ENCODE measurements at regions not wholly inside any gene's neighbourhood (a gene's known extent, or its start where the extent isn't known, plus 50 kb on each side); places are given as distances from the start of the nearest gene placed in this dataset.

GRCh38 chrX:38991656-38992440 lies 190.6 kb downstream of the MID1IP1 start:
- no peak for DNase-seq (ENCODE audit: low spot score)

- DNase-seq (ENCODE audit: low spot score): no peak
Observed at GRCh38 chrX:38992441-38993096, 191.3 kb downstream of the MID1IP1 start.

DNA sequence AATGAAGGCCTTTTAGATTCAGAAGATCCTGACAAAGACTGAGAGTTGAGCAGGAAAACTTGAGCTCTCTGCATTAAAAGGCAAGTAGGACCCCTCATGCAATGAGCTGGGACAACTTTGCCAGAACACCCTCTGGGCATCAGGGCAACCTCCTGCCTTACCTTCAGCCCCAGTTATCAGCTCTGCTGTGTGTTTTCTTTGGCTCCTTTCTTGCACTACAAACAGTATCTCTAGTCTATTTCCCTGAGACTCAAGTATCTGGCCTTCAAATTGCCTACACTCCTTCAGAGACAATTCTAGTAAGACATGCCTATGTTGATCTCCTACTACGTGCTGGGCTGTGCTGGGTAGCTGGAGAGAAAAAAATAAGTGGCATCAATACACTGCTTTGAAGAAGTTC lies 192.2 kb downstream of the MID1IP1 start:
- DNase-seq (ENCODE audit: low spot score): no peak

GRCh38 chrX:38999099-38999498 lies 197.8 kb downstream of the MID1IP1 start:
- no peak for DNase-seq (ENCODE audit: low spot score)

DNA sequence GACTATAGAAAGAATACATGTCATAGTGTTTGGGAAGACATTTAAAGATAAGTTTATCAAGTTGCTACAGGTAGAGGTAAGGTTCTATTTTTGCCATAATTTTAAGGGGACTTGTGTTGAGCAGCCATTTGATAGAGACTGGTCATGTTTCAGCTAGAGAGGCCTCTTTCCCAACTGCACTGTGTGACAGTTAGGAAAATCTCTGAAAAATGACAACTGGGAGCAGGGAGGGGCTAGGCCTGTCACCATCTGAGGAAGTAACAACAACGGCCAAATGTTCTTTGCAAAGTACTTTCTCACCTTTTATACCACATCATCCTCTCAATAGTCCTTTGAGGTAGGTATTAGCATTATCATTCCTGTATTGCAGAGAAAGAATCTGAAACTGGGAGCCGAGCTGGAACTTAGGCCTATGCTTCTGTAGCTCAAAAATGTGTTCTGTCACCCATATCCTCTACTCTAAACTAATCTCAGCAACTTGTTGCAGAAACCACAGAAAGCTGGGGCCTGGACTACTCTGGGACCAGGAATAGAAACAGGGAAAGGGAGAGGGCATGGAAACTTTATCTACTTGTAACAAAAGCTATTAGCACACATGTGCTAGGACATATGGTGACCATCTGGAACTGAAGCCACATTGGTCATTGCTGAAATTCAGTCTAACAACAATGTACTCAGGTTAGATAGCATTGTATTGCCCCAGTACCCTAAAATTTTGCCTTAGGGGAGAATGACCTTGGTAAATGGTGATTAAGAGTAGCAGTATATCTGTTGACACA lies 198.9 kb downstream of the MID1IP1 start:
- DNase-seq (ENCODE audit: low spot score): no peak

DNA sequence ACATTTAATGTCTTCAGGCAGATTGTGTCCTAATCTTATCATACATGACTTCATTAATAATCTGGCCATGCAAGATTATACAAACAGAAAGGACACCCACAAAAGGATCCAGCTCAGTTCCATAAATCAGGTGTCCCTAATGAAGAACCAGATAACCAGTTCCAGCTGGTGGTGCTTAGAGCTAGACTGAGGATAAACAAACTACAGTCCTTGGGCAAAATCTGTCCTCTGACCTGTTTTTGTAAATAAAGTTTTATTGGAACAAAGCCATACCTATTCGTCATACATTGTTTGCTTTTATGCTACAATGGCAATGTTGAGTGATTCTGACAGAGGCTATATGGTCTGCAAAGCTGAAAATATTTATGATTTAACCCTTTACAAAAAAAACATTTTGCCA lies 199.5 kb downstream of the MID1IP1 start:
- no peak for DNase-seq (ENCODE audit: low spot score)

- DNase-seq (ENCODE audit: low spot score): no peak
Observed at GRCh38 chrX:39002466-39002865, 201.2 kb downstream of the MID1IP1 start.

DNA sequence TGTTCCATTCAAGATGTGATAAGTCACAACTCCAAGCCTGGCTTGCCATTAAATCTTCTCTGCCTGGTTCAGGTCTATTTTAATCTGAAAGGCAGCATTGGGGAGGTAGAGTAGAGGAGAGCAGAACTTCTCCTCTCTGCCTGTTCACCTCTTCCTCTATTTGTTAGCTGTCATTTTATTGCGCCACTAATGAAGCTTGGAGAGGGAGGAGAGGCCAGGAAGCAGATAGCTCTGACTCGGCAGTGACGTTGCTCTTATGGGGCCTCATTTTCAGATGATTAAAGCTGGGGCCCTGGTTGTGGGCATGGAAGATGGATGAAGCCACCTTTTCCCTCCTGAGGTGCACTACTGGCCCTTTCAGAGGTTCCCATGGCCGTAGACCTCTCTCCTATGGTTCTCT lies 207.3 kb downstream of the MID1IP1 start:
- DNase-seq (ENCODE audit: low spot score): no peak

DNA sequence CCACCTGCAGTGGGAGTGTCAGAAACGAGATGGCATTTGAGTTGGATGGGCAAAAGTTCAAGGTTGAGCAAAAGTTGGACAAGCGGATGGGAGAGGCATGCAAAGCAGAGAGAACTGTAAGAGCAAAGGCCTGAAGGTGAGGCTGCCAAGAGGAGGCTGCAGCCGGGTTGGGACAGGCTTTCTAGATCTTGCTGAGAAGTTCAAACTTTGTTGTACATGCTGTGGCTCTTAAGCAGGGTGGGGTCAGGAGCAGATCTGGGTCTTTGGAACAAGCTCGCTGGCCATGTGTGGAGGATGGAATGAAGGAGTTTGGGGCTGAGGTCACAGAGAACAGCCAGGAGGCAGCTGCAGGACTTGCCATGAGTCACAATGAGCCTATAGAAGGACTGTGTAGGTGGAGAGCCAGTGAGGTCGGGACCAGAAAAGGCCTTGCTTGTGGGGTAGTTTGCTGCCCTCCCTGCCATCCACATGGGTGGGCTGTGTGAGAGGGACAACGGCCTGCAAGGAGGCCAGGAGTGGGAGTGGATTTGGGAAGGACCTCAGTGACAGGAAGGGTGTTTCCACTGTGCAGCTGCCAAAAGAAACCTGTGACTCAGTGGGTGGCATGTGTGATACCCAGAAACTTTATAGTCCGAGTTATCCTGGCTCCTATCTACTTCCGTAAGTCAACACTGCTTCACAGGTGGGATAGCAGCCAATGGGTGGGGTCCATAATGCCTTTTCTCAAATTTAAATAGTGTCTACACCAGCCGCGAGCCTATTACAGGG lies 210.4 kb downstream of the MID1IP1 start:
- peak; percentile 67 for DNase-seq (ENCODE audit: low spot score)

DNA sequence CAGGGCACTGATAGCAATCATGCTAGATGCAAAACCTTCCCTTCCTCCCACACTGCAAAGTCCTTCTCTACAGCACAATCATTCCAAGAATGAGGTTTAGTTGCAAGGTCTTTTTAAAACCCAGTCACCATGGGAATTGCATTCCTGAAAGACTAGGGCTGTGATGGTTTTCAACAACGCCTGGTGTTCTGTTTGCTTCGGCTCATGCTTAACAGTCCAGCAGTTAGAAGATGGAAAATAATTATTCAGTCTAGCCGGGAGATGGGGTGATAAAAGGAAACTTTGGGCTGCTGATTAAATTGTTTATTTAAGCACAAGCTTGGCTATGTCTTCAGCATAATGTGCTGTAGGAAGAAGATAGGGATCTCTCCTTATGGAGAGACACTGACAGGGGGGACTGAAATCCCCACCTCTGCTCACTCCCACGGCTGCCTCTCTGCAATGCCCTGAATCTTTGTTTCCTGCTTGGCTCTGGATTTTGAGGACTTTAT lies 211.4 kb downstream of the MID1IP1 start:
- DNase-seq (ENCODE audit: low spot score): no peak

DNA sequence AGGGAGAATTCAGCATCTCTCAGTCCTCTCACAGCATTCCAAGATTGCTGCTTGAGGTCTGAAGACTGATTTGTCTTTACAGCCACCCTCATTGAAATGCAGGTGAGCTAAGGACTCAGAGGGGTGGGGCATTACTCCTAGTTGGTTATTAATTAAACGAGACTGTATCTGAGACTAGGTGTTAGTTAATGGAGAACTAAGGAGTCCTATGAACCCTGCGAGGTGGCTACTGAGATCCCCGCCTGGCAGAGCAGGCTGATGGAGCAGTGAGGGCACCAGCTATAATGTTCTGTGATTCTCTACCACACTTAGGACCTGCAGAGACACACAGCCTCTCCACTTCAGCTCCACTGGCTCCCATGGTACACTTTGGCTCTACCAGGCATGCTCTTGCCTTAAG lies 215.3 kb downstream of the MID1IP1 start:
- peak; percentile 1 for DNase-seq (ENCODE audit: low spot score)

- DNase-seq (ENCODE audit: low spot score): no peak
Observed at GRCh38 chrX:39017077-39017476, 215.8 kb downstream of the MID1IP1 start.

DNA sequence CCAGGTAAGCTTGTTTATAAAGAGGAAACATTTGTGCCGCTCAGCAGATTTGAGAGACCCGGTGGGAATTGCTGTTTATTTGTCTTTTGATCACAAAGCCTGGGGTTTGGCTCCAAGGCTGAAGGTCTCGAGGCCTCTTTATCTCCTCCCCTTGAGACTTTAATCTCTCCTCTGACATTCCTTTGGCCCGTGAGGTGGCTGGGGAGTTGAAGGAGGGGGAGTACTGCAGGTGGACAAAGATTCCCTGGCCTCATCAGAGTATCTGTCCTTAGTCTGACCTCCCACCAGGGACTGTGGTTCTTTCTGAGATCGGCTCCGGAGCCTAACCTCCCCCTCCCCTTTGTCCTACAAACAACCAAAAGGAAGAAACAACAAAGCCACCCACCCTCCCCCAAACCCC lies 216.5 kb downstream of the MID1IP1 start:
- no peak for DNase-seq (ENCODE audit: low spot score)

DNA sequence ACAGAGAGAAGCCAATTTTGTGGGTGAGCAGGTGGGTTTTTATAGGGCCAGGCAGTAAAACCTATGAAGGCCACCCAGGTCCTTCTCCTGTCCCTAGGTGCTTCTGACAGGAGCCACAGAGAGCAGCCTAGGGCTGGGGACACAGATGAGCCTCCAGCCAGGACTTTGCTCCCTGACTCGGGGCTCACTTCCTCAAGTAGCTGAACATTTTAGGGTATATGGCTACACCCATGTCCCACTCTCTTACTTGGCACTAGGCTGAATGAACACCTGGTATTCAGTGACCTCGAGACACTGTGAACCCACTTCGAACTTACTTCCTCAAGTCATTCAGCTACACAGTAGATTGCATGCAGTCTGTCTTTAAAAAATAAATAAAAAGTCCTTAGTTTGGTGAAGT lies 217.3 kb downstream of the MID1IP1 start:
- DNase-seq (ENCODE audit: low spot score): no peak

DNA sequence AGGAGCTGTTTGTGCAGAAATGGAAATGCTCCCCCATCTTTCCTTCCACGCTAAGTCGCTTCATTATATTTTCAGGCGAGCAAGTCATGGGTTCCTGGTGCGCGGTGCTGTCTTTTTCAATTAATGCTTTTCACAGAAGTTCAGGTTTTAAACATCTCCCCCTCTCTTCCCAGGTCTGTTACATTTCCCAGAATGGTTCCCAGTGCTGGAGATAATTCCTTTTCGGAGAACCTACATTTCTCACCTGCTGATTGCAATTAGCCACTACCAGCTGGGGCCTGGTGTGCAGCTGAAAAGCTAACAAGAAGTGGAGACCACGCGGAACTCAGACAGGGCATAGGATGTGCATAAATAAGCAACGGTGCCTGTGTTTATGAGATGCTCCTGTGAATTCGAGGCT lies 217.8 kb downstream of the MID1IP1 start:
- DNase-seq (ENCODE audit: low spot score): no peak

DNA sequence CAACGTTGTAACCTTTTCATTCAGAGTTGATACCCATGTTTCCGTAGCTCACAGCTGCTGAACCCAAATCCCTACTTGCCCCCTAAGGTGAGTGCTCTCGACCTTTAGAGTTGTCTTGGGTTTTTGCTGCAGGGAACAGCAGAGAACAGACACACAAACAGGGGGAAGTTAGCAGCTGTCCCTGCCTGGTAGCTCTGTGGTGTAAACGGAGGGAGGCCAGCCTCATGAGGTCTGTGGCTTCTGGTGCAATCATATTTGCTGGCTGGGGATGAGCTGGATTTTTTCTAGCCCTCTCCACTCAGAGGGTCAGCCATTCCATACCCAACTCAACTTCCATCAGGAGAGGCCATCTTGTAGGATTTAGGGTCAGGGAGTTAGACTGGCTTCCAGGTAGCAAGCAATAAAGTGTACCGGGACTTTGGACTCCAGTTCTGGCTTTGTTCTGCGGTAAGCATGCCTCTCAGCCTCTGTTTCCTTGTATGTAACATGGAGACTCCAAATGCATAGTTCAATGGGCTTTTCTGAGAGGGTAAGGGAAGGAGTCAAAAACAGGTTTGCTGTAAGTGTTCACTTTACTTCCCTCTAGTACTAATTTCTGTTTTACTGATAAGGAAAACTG lies 218.9 kb downstream of the MID1IP1 start:
- DNase-seq (ENCODE audit: low spot score): no peak

DNA sequence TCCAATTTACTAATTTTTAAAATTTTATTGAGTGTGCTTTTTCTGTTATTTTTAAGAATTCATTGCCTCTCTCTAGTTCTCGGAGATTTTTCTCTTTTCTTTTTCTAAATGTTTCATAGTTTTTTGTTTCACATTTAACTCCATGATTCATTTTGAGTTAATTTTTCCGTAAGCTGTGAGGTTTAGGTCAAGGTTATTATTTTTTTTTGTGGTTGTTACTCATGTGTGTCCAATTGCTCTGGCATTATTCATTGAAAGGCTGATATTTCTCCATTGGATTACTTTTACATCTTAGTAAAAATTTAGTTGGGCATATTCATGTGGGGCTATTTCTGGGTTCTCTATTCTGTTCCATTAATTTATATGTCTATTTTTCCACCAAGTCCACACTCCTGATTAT lies 220.8 kb downstream of the MID1IP1 start:
- DNase-seq (ENCODE audit: low spot score): no peak

DNA sequence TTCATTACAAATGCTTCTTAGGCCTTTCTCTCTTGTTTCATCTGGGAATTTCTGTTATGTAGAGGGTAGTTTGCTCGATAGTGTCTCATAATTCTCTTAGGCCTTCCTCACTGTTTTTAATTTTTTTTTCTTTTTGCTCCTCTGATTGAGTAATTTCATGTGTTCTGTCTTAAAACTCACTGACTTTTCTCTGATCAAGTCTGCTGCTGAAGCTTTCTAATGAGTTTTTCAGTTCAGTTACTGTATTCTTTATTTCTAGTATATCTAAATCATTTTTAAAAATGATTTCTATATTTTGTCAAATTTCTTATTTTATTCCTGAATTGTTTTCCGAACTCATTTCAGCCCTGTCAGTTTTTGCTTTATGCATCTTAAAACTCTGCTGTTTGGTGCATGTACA lies 228.0 kb downstream of the MID1IP1 start:
- DNase-seq (ENCODE audit: low spot score): no peak

- no peak for DNase-seq (ENCODE audit: low spot score)
Observed at GRCh38 chrX:39030636-39031035, 229.4 kb downstream of the MID1IP1 start.

- DNase-seq (ENCODE audit: low spot score): no peak
Observed at GRCh38 chrX:39039890-39040289, 238.6 kb downstream of the MID1IP1 start.

DNA sequence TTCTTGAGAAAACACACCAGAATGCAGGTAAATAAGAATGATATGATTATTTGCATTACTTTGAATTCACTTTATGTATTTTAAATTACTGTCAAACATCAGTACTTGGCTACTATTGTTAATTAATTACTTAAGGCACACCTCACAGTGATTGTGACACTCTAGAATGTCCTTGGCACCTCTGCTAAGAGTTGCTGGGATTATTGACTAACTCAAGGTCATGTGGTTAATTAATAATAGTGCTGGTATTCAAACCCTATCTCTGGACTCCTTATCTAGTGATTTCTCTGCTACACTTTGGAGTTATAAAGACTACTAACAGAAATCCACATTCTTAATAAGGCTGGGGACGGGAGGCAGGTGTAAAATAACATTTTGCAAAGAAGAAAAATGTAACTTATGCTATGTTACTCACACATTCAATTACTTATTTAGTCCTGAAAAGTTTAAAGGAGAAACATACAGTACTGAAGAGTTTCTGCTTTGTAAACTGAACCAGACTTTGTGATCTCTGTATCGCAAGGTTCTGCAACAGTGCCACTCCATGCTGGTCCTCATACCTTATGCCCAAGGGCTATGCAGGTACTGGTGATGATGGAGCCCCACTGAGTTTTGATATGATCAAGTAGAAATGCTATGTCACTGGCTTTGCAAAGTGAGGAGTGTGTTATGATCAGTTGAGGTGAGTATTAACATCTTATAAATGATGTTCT lies 242.7 kb downstream of the MID1IP1 start:
- no peak for DNase-seq (ENCODE audit: low spot score)
